ENCODE measurements at regions not wholly inside any gene's neighbourhood (a gene's known extent, or its start where the extent isn't known, plus 50 kb on each side); places are given as distances from the start of the nearest gene placed in this dataset.

GRCh38 chr3:26480377-26480776, 142.2 kb upstream of the LRRC3B start:
- TF ChIP-seq FOXJ3 (CRISPR knock-in tag; IDR thresholded peaks at IDR 0.05) (no peak), CTCF (IDR thresholded peaks at IDR 0.05 in 2 of 3, conservative IDR thresholded peaks at IDR 0.05 in 1 of 3; ENCODE audit: insufficient read depth in 2 of 3, low read depth in 1 of 3, low read length in 3 of 3) (no peak), SMAD3 (CRISPR knock-in tag; conservative IDR thresholded peaks at IDR 0.05) (no peak), ZNF511 (CRISPR knock-in tag; IDR thresholded peaks at IDR 0.05) (no peak), MYC (IDR thresholded peaks at IDR 0.05; ENCODE audit: low read depth, low read length) (no peak), MYC (CRISPR knock-in tag; IDR thresholded peaks at IDR 0.05; ENCODE audit: borderline replicate concordance, low read depth) (no peak), ZFP36 (IDR thresholded peaks at IDR 0.05; ENCODE audit: low read depth, low read length, partially characterized antibody) (no peak), NFRKB (IDR thresholded peaks at IDR 0.05; ENCODE audit: low read depth) (no peak), ZBTB8A (IDR thresholded peaks at IDR 0.05; ENCODE audit: partially characterized antibody) (no peak), ZNF311 (CRISPR knock-in tag; IDR thresholded peaks at IDR 0.05) (no peak), THRA (IDR thresholded peaks at IDR 0.05) (no peak)

Data from K562 (cell line).